ENCODE measurements at regions not wholly inside any gene's neighbourhood (a gene's known extent, or its start where the extent isn't known, plus 50 kb on each side); places are given as distances from the start of the nearest gene placed in this dataset.

DNA sequence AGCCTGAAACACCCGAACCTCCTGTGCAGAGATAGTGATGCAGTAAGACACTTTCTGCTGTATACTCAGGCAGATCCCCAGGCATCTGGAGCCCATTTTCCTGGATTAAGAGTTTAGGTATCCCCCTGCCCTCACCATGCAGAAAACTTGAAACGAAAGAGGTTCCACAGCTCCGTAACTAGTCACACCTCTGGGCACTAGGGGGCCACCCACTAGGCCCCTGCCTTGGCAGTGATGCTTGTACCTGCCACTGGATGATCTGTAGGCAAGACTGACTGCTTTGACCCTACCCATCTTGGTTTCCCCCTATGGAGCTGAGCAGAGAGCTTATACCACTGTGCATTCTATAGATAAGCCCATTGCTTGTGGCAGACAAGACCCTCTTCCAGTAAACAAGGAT lies 940.6 kb downstream of the PCDH19 start:
- H2BK5ac ChIP-seq (ENCODE audit: low read depth, low read length) = no peak overlapping the region
- H3K4me3 ChIP-seq (ENCODE audit: extremely low read depth in 1 of 4, insufficient read depth in 2 of 4, low read depth in 3 of 4, low read length in 4 of 4) = no peak overlapping the region
- H3K27me3 ChIP-seq (replicated peaks in 1 of 4; ENCODE audit: control insufficient read depth in 3 of 4, extremely low read depth in 1 of 4, insufficient read depth in 3 of 4, low read length in 3 of 4) = no peaks in the 10 kb centered on the region
- no peak overlapping the region for H3K4ac ChIP-seq (replicated peaks; ENCODE audit: insufficient read length, low read depth, low read length)
- no peaks in the 10 kb centered on the region for H3K23me2 ChIP-seq (ENCODE audit: low read depth, low read length)
- DNase-seq (ENCODE audit: low read depth in 1 of 2, low spot score in 2 of 2) (no peak), FAIRE-seq (no peak)
- no peak overlapping the region for H2AK5ac ChIP-seq (ENCODE audit: low read depth, low read length)
- no peak overlapping the region for H2BK120ac ChIP-seq (replicated peaks; ENCODE audit: low read depth, low read length)
- H4K20me1 ChIP-seq (replicated peaks in 1 of 2; ENCODE audit: control insufficient read depth in 1 of 2, insufficient read depth in 2 of 2, low read length in 2 of 2) = no peaks in the 10 kb centered on the region
- no peak for TF ChIP-seq SIN3A (conservative IDR thresholded peaks at IDR 0.05 in 1 of 2, IDR thresholded peaks at IDR 0.05 in 1 of 2; ENCODE audit: low read depth in 1 of 2, low read length in 2 of 2)
- no peak for TF ChIP-seq EGR1 (IDR thresholded peaks at IDR 0.05; ENCODE audit: borderline replicate concordance, low read depth, low read length)
- TF ChIP-seq, protein P1, sequence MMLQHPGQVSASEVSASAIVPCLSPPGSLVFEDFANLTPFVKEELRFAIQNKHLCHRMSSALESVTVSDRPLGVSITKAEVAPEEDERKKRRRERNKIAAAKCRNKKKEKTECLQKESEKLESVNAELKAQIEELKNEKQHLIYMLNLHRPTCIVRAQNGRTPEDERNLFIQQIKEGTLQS (IDR thresholded peaks at IDR 0.05; ENCODE audit: insufficient read depth, low read depth, low read length) = no peak
- no peak for TF ChIP-seq BACH1 (IDR thresholded peaks at IDR 0.05; ENCODE audit: low read length)
- no peak for TF ChIP-seq TBP (IDR thresholded peaks at IDR 0.05; ENCODE audit: low read depth, low read length)
- no peak for TF ChIP-seq SP2 (IDR thresholded peaks at IDR 0.05; ENCODE audit: low read length)
- TF ChIP-seq SIRT6 (IDR thresholded peaks at IDR 0.05; ENCODE audit: low read length) = no peak
- no peak for TF ChIP-seq SIX5 (IDR thresholded peaks at IDR 0.05; ENCODE audit: low read depth, low read length)
- TF ChIP-seq KDM4A (IDR thresholded peaks at IDR 0.05; ENCODE audit: low read depth, low read length, severe bottlenecking) = no peak
- TF ChIP-seq POLR2AphosphoS5 (IDR thresholded peaks at IDR 0.05; ENCODE audit: low read depth, low read length) = no peak
- TF ChIP-seq GABPA (IDR thresholded peaks at IDR 0.05; ENCODE audit: borderline replicate concordance, insufficient read depth, low read length) = no peak
- TF ChIP-seq, protein P2, sequence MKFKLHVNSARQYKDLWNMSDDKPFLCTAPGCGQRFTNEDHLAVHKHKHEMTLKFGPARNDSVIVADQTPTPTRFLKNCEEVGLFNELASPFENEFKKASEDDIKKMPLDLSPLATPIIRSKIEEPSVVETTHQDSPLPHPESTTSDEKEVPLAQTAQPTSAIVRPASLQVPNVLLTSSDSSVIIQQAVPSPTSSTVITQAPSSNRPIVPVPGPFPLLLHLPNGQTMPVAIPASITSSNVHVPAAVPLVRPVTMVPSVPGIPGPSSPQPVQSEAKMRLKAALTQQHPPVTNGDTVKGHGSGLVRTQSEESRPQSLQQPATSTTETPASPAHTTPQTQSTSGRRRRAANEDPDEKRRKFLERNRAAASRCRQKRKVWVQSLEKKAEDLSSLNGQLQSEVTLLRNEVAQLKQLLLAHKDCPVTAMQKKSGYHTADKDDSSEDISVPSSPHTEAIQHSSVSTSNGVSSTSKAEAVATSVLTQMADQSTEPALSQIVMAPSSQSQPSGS (IDR thresholded peaks at IDR 0.05; ENCODE audit: low read length) = no peak
- no peak for TF ChIP-seq CBX8 (IDR thresholded peaks at IDR 0.05; ENCODE audit: borderline replicate concordance, low read depth, low read length)
- H3K4me2 ChIP-seq (ENCODE audit: insufficient read depth in 1 of 2, low read depth in 2 of 2, low read length in 2 of 2) = no peak overlapping the region
- H3K56ac ChIP-seq (replicated peaks; ENCODE audit: insufficient read length, low read depth, low read length) = no peak overlapping the region
- 89% methylated on average over 3 of the region's 3 CpGs; no CpG with 5 or more reads in 1 of the 2 experiments for WGBS, 2 experiments (ENCODE audit: extremely low coverage in 1 of 2, insufficient coverage in 1 of 2, insufficient read length in 1 of 2, insufficient replicate concordance in 2 of 2, low coverage in 1 of 2, low lambda C conversion rate in 2 of 2, missing lambda C conversion rate in 1 of 2)
- H3K79me2 ChIP-seq (ENCODE audit: control insufficient read depth in 1 of 2, insufficient read depth in 2 of 2, low read length in 2 of 2) = no peaks in the 10 kb centered on the region
- no peaks in the 10 kb centered on the region for H3K9me3 ChIP-seq (ENCODE audit: insufficient read depth in 2 of 2, low read depth in 1 of 2, low read length in 1 of 2)
- H4K8ac ChIP-seq (ENCODE audit: extremely low read depth, insufficient read depth, low read length) = no peak overlapping the region
- H3K18ac ChIP-seq (ENCODE audit: extremely low read depth, low read length) = no peak overlapping the region
- H3K36me3 ChIP-seq (ENCODE audit: control insufficient read depth in 2 of 4, insufficient read depth in 4 of 4, low read length in 3 of 4) = no peaks in the 10 kb centered on the region
- H3K79me1 ChIP-seq (ENCODE audit: low read depth, low read length) = no peaks in the 10 kb centered on the region
- H2AFZ ChIP-seq (ENCODE audit: low read length) = no peak overlapping the region
- no peak overlapping the region for H3K23ac ChIP-seq (ENCODE audit: insufficient read length)
- no peak overlapping the region for H3K9ac ChIP-seq (replicated peaks in 1 of 4; ENCODE audit: extremely low read depth in 1 of 4, low read depth in 3 of 4, low read length in 3 of 4)
- H2BK15ac ChIP-seq (ENCODE audit: low read length) = no peak overlapping the region
- H3K14ac ChIP-seq (ENCODE audit: insufficient read length) = no peak overlapping the region
- H3K27ac ChIP-seq (ENCODE audit: low read depth, low read length) = no peak overlapping the region
- H3K4me1 ChIP-seq (replicated peaks in 1 of 4; ENCODE audit: control insufficient read depth in 3 of 4, insufficient read depth in 4 of 4, low read length in 3 of 4) = no peaks in the 10 kb centered on the region
- no peak overlapping the region for H2BK12ac ChIP-seq (ENCODE audit: low read depth, low read length)
- ChIA-PET POLR2A (ENCODE audit: partially characterized antibody) (no interaction called here), CTCF (ENCODE audit: partially characterized antibody) (no interaction called here)
- no peak overlapping the region for H2BK20ac ChIP-seq (ENCODE audit: low read length)
- no peak overlapping the region for H4K5ac ChIP-seq (ENCODE audit: insufficient read length, low read depth, low read length)
- H4K91ac ChIP-seq (replicated peaks; ENCODE audit: insufficient read length, low read length) = no peak overlapping the region

Data from H1 (cell line).